ENCODE measurements at regions not wholly inside any gene's neighbourhood (a gene's known extent, or its start where the extent isn't known, plus 50 kb on each side); places are given as distances from the start of the nearest gene placed in this dataset.
A peak's percentile ranks its signal among the peaks of the same experiment; 100 is the strongest.

DNA sequence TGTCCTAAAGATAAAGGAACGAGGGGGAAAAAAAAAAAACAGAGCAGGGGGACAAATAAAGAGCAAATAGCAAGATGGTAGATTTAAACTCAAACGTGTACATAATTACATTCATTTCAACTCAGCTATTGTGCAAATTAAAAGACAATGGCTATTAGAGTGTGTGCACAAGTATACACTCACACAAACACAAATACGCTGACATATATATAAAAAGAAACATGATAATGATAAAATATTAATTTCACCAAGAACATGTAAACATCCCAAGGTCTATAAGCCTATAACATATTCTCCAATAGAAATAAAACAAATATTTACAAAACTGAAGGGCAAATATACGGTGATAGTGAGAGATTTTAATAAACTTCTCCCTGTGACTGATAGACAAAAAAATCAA is 1354.9 kb upstream of the GJE1 start:
- Histone ChIP-seq H3K9me3 (ENCODE audit: control insufficient read depth, low read length) (no peaks in the 10 kb centered on the region), H3K36me3 (ENCODE audit: control insufficient read depth, insufficient read depth, low read length, severe bottlenecking) (no peaks in the 10 kb centered on the region), H3K27me3 (replicated peaks; ENCODE audit: control insufficient read depth, insufficient read depth, low read length) (no peaks in the 10 kb centered on the region), H3K4me3 (ENCODE audit: low read length) (no peak overlapping the region), H3K9ac (ENCODE audit: low read length) (no peak overlapping the region), H3K4me1 (ENCODE audit: control insufficient read depth, insufficient read depth, low read length) (peaks cover 16% of the 10 kb centered on the region)
- DNase-seq (ENCODE audit: low read depth): no peak

DNA sequence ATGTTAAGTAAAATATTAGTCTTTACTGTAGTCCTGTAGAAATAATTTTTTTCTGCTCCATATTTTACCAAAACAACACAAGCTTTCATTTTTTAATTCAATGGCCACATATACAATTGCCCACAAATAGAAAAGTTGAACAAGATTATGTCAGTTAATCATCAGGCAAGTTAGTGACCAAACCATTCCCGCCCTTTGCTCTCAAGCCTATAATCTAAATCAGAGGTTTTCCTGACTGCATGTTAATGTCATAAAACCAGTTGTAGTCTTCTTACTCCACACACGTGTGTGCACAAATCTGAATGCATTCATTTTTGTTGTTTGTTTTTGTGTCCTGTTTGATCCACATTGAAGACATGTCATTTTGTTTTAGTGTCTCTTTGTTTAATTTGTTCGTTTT is 1357.7 kb upstream of the GJE1 start:
- H3K9me3 ChIP-seq (ENCODE audit: control insufficient read depth, low read length): no peaks in the 10 kb centered on the region
- no peak overlapping the region for H3K4me3 ChIP-seq (ENCODE audit: low read length)
- no peak for DNase-seq (ENCODE audit: low read depth)
- no peak overlapping the region for H3K9ac ChIP-seq (ENCODE audit: low read length)
- no peaks in the 10 kb centered on the region for H3K36me3 ChIP-seq (ENCODE audit: control insufficient read depth, insufficient read depth, low read length, severe bottlenecking)
- H3K27me3 ChIP-seq (replicated peaks; ENCODE audit: control insufficient read depth, insufficient read depth, low read length): no peaks in the 10 kb centered on the region
- peaks cover 16% of the 10 kb centered on the region for H3K4me1 ChIP-seq (ENCODE audit: control insufficient read depth, insufficient read depth, low read length)

DNA sequence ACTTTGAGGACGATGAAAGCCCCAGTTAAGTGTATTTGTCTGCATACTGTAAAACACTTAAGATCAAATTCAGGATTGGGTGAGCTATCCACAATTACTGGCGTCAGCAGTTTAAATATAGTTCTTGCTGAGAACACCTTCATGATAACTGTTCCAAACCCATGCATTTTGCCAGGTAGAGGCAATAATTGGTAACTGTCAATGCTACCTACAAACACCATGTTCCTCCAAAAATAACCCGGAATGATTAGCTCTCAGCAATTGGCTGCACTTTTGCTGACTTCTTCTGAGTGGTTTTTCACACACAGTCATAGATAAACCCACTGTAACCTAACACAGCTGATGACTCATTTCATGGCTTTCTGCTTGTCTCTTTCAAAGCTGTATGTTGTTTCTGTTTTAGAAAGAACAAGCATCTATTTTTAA is 1358.6 kb upstream of the GJE1 start:
- no peaks in the 10 kb centered on the region for H3K36me3 ChIP-seq (ENCODE audit: control insufficient read depth, insufficient read depth, low read length, severe bottlenecking)
- DNase-seq (ENCODE audit: low read depth): peak; percentile 75
- H3K4me1 ChIP-seq (ENCODE audit: control insufficient read depth, insufficient read depth, low read length): peaks cover 16% of the 10 kb centered on the region
- no peak overlapping the region for H3K9ac ChIP-seq (ENCODE audit: low read length)
- H3K27me3 ChIP-seq (replicated peaks; ENCODE audit: control insufficient read depth, insufficient read depth, low read length): no peaks in the 10 kb centered on the region
- H3K4me3 ChIP-seq (ENCODE audit: low read length): peak overlapping the region; percentile 19
- no peaks in the 10 kb centered on the region for H3K9me3 ChIP-seq (ENCODE audit: control insufficient read depth, low read length)

DNA sequence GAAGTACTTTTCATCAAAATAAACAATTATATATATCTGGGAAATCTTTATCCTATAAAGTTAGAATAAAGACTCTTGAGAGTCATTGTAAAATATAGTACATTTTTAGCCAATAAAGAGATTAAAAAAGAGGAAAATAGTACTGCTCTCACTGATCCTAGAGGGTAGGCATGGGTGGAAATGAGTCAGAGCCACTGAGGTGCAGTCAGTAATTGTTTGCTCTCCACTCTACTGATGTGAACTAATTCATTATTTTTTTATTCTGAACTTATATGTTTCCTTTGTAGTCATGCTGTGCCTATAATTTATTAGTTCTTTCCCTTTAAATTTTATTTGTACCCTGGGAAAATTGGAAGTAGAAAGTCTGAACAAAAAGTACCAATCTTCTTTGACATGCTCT is 1359.4 kb upstream of the GJE1 start:
- Histone ChIP-seq H3K9me3 (ENCODE audit: control insufficient read depth, low read length) (peaks cover 2% of the 10 kb centered on the region), H3K9ac (ENCODE audit: low read length) (no peak overlapping the region), H3K4me1 (ENCODE audit: control insufficient read depth, insufficient read depth, low read length) (peaks cover 16% of the 10 kb centered on the region), H3K27me3 (replicated peaks; ENCODE audit: control insufficient read depth, insufficient read depth, low read length) (no peaks in the 10 kb centered on the region), H3K4me3 (ENCODE audit: low read length) (no peak overlapping the region), H3K36me3 (ENCODE audit: control insufficient read depth, insufficient read depth, low read length, severe bottlenecking) (no peaks in the 10 kb centered on the region)
- no peak for DNase-seq (ENCODE audit: low read depth)

DNA sequence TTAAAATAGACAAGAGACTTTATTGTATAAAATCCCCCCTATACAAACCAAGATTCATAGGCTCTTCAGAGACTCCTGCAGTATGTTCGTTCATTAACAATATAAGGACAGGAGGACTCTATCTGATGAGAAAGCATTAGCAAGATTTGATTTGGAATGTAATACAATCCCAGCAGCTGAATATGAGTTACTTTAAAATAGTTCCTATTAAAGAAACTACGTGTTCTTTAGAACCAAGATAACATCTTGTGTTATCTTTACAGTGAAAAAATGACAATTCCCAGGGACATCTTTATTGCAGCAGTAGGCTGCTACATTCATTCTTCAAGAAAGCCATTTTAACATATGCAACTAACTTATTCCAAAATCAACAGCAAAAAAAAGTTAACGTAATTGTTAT is 1360.1 kb upstream of the GJE1 start:
- no peaks in the 10 kb centered on the region for H3K27me3 ChIP-seq (replicated peaks; ENCODE audit: control insufficient read depth, insufficient read depth, low read length)

DNA sequence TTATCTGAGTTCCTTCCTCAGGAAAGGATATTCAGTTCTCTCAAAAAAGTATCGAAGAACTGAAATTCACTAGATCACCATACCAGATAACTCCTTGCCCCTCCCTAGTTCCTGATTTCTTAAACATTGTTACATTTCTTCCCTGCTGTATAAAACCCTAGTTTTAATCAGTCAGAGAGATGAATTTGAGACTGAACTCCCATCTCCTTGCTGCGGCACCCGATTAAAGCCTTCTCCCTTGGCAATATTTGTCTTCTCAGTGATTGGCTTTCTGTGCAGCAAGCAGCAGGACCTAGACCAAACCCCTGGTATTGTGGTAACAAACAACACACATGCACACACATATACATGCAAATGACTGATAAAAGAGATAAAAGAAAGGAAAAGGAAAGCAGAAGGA is 1364.6 kb upstream of the GJE1 start:
- Histone ChIP-seq H3K4me3 (ENCODE audit: low read length) (no peak overlapping the region), H3K27me3 (replicated peaks; ENCODE audit: control insufficient read depth, insufficient read depth, low read length) (no peaks in the 10 kb centered on the region), H3K4me1 (ENCODE audit: control insufficient read depth, insufficient read depth, low read length) (peaks cover under 1% of the 10 kb centered on the region), H3K36me3 (ENCODE audit: control insufficient read depth, insufficient read depth, low read length, severe bottlenecking) (no peaks in the 10 kb centered on the region), H3K9me3 (ENCODE audit: control insufficient read depth, low read length) (peaks cover 8% of the 10 kb centered on the region), H3K9ac (ENCODE audit: low read length) (no peak overlapping the region)
- no peak for DNase-seq (ENCODE audit: low read depth)

More for the DNA sequence above, 1360.1 kb upstream of the GJE1 start:
- Histone ChIP-seq H3K4me3 (ENCODE audit: low read length) (no peak overlapping the region), H3K4me1 (ENCODE audit: control insufficient read depth, insufficient read depth, low read length) (peaks cover 16% of the 10 kb centered on the region), H3K9me3 (ENCODE audit: control insufficient read depth, low read length) (peaks cover 8% of the 10 kb centered on the region), H3K9ac (ENCODE audit: low read length) (no peak overlapping the region), H3K36me3 (ENCODE audit: control insufficient read depth, insufficient read depth, low read length, severe bottlenecking) (no peaks in the 10 kb centered on the region)
- DNase-seq (ENCODE audit: low read depth): no peak

DNA sequence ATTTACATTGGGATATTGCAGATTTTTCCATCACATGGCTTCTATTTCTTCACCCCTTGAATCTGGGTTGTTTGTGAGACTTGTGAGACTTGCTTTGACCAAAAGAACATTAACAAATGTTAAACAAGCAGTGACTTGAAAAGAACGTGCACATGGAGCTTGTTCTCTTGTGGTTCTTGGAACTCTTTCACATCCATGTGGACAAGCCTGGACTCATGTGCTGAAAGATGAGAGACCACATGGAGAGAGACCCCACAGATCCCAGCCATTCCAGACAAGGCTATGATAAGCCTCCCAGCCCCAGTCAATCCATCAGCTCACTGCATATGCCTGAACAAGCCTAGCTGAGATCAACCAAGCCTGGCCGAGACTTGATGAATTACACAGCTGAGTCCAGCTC is 1365.7 kb upstream of the GJE1 start:
- Histone ChIP-seq H3K9ac (ENCODE audit: low read length) (no peak overlapping the region), H3K4me3 (ENCODE audit: low read length) (no peak overlapping the region), H3K4me1 (ENCODE audit: control insufficient read depth, insufficient read depth, low read length) (no peaks in the 10 kb centered on the region), H3K9me3 (ENCODE audit: control insufficient read depth, low read length) (peaks cover 8% of the 10 kb centered on the region), H3K27me3 (replicated peaks; ENCODE audit: control insufficient read depth, insufficient read depth, low read length) (no peaks in the 10 kb centered on the region), H3K36me3 (ENCODE audit: control insufficient read depth, insufficient read depth, low read length, severe bottlenecking) (no peaks in the 10 kb centered on the region)
- no peak for DNase-seq (ENCODE audit: low read depth)

DNA sequence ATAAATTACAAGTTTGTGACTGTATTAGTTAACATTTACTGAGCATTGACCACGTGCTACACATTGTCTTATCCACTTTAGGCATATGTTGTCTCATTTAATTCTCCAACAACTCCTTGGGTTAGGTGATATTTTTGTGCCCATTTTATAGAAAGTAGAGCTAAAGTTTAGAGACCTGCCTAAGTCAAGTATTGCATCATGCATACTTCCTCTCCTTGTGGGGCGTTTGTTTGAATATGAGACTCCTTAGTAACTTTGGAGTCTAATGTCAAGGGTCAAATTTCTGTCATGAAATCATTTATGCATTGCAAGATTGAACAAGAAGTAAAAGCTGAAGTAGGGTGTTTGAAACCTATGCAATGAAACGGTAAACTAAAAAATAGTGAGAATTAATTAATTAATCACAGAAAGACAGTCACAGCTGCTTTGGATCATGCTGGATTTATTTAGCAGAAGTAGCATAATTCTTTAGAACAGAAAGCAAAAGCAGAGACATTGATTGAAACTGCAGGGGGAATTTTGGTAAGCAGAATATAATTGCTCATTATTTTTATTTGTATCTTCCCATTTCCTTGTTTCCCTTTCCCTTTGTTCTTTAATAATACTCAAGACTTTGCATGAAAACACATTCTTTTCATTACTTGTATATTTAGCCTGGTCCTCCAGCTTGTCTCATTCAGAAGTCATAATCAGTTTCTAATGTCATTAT is 1374.4 kb upstream of the GJE1 start:
- no peaks in the 10 kb centered on the region for H3K4me1 ChIP-seq (ENCODE audit: control insufficient read depth, insufficient read depth, low read length)
- H3K9me3 ChIP-seq (ENCODE audit: control insufficient read depth, low read length): peaks cover 3% of the 10 kb centered on the region
- H3K36me3 ChIP-seq (ENCODE audit: control insufficient read depth, insufficient read depth, low read length, severe bottlenecking): no peaks in the 10 kb centered on the region
- no peaks in the 10 kb centered on the region for H3K27me3 ChIP-seq (replicated peaks; ENCODE audit: control insufficient read depth, insufficient read depth, low read length)
- H3K4me3 ChIP-seq (ENCODE audit: low read length): no peak overlapping the region
- DNase-seq (ENCODE audit: low read depth): no peak
- H3K9ac ChIP-seq (ENCODE audit: low read length): no peak overlapping the region

DNA sequence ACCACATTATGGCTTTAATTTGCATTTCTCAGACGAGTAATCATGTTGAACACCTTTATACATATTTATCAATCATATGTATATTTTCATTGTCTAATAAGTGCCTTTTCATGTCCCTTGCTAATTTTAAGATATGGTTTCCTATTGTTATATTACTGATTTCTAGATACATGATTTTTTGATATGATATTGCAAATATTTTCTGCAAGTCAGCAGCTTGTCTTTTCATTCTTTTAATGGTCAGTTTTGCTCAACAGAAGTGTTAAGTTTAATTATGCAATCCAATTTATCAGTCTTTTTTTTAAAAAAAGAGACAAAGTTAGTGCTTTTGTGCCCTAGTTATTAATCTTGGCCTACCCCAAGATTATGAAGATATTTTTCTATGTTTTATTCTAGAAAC is 1377.8 kb upstream of the CITED2 start:
- Histone ChIP-seq H3K4me1 (ENCODE audit: control insufficient read depth, insufficient read depth, low read length) (no peaks in the 10 kb centered on the region), H3K9ac (ENCODE audit: low read length) (no peak overlapping the region), H3K4me3 (ENCODE audit: low read length) (no peak overlapping the region), H3K9me3 (ENCODE audit: control insufficient read depth, low read length) (peaks cover 19% of the 10 kb centered on the region), H3K27me3 (replicated peaks; ENCODE audit: control insufficient read depth, insufficient read depth, low read length) (no peaks in the 10 kb centered on the region), H3K36me3 (ENCODE audit: control insufficient read depth, insufficient read depth, low read length, severe bottlenecking) (no peaks in the 10 kb centered on the region)
- DNase-seq (ENCODE audit: low read depth): no peak

DNA sequence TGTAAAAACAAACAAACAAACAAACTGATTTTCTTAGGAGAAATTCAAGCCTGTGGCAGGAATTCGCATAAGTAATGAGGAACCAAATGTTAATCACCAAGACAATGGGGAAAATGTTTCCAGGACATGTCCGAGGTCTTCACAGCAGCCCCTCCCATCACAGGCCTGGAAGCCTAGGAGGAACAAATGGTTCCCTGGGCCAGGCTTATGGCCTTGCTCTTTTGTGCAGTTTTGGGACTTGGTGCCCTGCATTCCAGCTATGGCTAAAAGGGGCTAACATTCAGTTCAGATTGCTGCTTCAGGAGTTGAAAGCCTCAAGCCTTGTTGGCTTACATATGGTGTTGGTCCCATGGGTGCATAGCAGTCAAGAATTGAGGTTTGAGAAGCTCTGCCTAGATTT is 1372.7 kb upstream of the CITED2 start:
- no peak for DNase-seq (ENCODE audit: low read depth)
- Histone ChIP-seq H3K4me3 (ENCODE audit: low read length) (no peak overlapping the region), H3K27me3 (replicated peaks; ENCODE audit: control insufficient read depth, insufficient read depth, low read length) (no peaks in the 10 kb centered on the region)

DNA sequence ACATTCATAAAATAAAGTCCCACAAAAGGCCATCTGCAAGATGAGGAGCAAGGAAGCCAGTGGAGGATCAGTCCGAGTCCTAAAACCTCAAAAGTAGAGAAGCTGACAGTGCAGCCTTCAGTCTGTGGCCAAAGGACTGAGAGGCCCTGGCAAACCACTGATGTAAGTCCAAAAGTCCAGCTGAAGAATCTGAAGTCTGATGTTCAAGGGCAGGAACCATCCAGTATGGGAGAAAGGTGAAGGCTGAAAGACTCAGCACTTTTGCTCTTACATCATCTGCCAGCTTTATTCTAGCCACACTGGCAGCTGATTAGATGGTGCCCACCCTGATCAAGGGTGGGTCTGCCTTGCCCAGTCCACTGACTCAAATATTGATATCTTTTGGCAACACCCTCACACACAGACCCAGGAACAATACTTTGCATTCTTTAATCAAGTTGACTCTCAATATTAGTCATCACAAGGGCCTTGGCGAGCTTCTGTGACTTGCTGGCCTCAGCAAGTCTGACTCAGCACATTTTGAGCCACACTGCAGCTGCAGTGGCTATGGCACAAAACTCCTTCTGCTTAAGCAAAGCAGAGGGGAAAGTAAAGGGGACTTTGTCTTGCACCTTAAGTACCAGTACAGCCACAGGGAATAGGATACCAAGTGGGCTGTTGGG is 1370.3 kb upstream of the CITED2 start:
- no peak overlapping the region for H3K4me3 ChIP-seq (ENCODE audit: low read length)
- peaks cover 10% of the 10 kb centered on the region for H3K4me1 ChIP-seq (ENCODE audit: control insufficient read depth, insufficient read depth, low read length)
- H3K27me3 ChIP-seq (replicated peaks; ENCODE audit: control insufficient read depth, insufficient read depth, low read length): no peaks in the 10 kb centered on the region
- no peaks in the 10 kb centered on the region for H3K36me3 ChIP-seq (ENCODE audit: control insufficient read depth, insufficient read depth, low read length, severe bottlenecking)
- DNase-seq (ENCODE audit: low read depth): peak; percentile 36
- H3K9ac ChIP-seq (ENCODE audit: low read length): peak overlapping the region; percentile 7
- peaks cover 21% of the 10 kb centered on the region for H3K9me3 ChIP-seq (ENCODE audit: control insufficient read depth, low read length)

More for the DNA sequence above, 1372.7 kb upstream of the CITED2 start:
- H3K9ac ChIP-seq (ENCODE audit: low read length): no peak overlapping the region
- H3K4me1 ChIP-seq (ENCODE audit: control insufficient read depth, insufficient read depth, low read length): peaks cover 10% of the 10 kb centered on the region
- H3K36me3 ChIP-seq (ENCODE audit: control insufficient read depth, insufficient read depth, low read length, severe bottlenecking): no peaks in the 10 kb centered on the region
- H3K9me3 ChIP-seq (ENCODE audit: control insufficient read depth, low read length): peaks cover 22% of the 10 kb centered on the region

Measured in adipocyte (in vitro differentiated cells).